GM21367 (cell line): ENCODE measurements at regions not wholly inside any gene's neighbourhood (a gene's known extent, or its start where the extent isn't known, plus 50 kb on each side); places are given as distances from the start of the nearest gene placed in this dataset.
"Not testable (repeated sequence)": the region's sequence is repeated elsewhere in the genome, so short reads cannot be mapped to it uniquely, and the experiment has no call there.

Experiments used
- ATAC-seq: cut with Tn5 transposase; IDR thresholded peaks from one replicate; pipeline ENCODE4 v1.9.1; 2021; ENCODE audit not compliant: unreplicated experiment

GRCh38 chr20:23299673-23300050 lies 50.9 kb upstream of the NXT1 start:
- ATAC-seq = no peak

DNA sequence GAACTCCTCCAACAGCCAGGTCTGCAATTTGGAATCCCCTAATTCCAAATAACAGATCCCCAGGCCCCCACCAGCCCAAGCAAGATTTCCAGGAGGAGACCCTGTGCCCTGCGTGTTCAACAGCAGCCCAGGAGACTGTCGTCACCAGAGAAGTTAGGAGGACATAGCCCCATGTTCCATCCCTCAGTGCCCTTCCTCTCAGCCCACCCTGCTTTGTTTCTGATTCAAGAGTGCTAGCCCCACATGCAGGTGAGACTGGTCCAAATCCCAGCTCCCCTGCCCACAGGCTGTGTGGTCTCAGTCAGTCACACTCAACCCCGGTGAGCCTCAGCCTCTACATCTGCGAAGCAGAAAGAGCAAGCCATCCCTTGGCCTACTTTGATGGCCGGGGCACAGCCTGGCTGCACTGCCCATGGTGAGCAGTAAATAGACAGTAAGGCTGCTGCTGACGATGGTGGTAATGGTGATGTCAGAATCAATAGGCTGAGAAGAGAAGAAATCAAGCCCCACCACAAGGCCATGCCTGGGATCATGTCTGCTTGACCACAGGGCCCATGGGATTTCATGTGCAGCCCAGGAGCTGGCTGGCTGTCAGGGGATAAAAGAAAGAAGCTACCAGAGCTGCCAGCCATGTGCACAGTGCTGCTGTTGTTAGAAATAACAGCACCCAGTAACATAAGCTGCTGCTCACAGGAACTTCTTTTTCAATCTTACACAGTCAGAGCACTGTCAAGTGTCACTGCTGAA lies 51.5 kb upstream of the NXT1 start:
- no peak for ATAC-seq

GRCh38 chr20:23298155-23298554 lies 52.4 kb upstream of the NXT1 start:
- ATAC-seq = no peak

- no peak for ATAC-seq
Observed at GRCh38 chr20:23296841-23297701, 53.5 kb upstream of the NXT1 start.

DNA sequence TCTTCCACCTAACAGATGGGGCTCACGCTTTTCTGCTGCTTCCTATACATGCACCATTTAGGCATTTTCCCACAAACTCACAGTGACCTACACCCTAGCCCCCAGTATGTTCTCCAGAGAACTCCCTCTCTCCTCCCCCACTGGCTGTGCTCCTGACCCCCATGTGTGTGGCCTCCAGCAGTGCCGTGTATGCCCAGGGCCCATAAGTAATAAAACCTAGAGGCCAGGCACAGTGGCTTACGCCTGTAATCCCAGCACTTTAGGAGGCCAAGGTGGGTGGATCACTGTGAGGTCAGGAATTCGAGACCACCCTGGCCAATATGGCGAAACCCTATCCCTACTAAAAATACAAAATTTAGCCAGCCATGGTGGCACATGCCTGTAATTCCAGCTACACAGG lies 54.7 kb upstream of the NXT1 start:
- ATAC-seq = no peak

- ATAC-seq = no peak
Observed at GRCh38 chr20:23294671-23295070, 55.9 kb upstream of the NXT1 start.

DNA sequence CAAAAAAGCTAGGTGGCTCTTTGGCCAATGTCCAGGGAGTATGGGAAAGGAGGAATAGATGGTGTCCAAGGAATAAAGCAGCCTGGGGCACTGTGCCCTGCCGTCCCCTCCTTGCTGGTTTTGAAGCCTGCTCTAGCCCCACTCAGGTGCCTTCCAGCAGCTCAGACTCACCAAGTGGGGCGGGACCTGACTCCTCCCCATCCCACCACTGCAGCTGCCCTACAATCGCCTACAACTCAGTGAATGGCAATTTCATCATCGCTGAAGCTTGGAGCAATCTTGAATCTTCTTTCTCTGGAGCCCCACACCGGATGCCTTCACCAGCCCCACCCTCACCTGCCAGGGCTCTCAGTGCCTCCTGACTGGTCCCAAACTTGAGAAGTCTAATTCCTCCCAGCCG lies 56.4 kb upstream of the NXT1 start:
- no peak for ATAC-seq

GRCh38 chr20:23293689-23294088 lies 56.9 kb upstream of the NXT1 start:
- ATAC-seq = no peak

- ATAC-seq = not testable (repeated sequence)
Observed at GRCh38 chr20:23292311-23292710, 58.3 kb upstream of the NXT1 start.

DNA sequence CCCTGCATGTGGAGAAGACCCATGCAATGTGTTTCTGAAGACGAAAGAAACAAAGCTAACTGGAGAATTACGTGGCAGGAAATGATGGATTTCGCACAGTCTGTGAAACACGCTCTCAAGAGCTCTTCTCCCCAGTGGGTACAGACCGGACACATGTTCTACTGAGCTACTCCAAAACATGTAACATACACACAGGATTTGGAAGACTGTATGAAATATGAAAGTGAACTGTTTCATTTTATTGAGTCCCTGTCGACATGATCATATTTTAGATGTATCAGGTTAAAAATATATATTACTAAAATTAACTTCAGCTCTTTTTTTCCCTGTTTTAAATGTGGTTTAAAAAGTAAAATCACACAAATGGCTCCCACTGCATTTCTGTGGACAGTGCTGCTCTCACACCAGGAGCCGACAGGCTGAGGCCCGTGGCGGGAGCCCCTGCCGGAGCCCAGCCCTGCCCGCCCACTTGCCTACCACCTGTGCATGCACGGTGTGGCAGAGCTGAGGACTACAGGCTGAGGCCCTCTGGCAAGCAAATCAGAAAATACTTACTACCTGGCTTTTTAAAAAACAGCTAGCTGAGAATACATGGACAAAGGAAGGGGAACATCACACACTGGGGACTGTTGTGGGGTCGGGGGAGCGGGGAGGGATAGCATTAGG lies 58.9 kb upstream of the NXT1 start:
- no peak for ATAC-seq

DNA sequence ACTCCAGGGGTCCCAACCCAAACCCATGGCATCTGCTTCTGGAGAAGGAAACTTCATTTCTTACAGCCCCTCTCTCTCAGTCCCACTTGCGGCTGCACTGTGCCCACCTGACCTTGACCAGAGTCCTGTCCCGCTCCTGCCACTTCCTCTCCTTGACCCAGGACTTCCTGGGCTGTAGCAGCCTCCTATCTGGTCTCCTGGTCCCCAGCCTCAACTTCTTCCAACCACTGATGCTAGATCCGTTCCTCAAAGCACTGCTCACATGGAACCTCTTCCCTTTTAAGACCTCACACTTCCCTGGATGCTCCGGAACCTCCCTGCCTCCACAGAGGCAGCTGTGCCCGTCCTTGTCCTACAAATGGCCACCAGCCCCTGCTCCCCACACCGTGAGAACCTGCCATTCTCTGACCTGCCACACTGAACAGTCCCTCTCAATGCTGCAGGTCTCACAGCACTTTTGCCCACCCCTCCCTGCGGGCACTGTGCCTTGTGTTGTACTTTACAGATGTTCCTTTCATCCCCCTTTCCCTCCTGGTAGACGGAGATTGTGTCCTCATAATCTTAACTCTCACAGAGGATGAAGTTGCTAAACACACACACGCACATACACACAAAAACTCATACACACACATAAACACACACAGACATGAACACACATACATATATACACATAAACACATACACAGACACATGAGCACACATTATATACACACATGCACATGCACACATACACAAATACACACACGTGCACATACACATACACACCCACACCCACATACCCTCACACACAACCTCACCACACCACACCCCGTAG lies 59.6 kb upstream of the NXT1 start:
- no peak for ATAC-seq

DNA sequence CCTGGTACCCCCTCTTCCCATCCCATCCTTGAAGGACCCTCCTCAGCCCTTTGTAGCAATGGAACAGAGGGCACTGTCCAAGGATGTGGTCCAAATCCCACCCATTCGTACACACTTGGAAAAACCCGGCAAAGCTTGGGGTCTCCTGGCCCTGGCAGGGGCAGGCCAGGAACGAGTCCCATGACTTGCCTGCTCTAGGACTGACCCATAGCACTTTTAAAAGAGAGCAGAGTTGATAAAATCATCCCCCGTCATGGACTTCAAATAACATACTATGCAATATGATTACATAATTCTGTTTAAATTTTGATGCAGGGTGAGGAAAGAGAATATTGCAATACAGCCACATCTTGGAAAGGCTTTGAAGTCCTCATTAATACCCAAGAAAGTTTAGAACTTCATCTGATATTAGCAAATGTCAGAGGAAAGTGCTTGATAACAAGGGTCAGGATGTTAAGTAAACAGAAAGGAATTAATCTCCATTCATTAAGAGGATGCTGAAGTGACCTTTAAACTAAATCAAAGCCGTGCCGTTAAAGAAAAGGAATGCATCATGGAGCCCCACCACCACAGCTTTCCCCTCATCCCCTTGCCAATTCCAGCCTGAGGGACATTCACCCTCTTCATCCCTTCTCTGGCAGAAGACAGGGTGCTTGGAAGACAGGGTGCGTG lies 60.7 kb upstream of the NXT1 start:
- ATAC-seq = no peak

DNA sequence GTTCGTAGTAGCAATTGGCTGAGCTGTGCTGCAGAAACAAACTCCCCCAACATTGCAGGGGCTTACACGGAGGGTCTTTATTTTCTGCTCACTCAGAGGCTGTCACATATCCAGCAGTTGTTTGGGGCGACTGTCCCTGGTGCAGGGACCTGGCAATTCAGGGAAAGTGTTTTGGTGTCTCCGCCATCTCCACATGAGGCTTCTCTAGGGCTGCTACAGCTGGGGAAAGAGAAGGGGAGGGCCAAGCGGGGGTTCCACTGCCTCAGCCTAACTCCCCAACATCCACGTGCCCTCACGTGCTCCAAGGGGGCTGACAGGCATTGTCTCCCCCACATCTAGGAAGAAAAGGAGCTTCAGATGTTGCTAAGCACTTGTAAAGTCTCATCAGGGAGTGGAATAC lies 61.3 kb upstream of the NXT1 start:
- ATAC-seq = no peak

DNA sequence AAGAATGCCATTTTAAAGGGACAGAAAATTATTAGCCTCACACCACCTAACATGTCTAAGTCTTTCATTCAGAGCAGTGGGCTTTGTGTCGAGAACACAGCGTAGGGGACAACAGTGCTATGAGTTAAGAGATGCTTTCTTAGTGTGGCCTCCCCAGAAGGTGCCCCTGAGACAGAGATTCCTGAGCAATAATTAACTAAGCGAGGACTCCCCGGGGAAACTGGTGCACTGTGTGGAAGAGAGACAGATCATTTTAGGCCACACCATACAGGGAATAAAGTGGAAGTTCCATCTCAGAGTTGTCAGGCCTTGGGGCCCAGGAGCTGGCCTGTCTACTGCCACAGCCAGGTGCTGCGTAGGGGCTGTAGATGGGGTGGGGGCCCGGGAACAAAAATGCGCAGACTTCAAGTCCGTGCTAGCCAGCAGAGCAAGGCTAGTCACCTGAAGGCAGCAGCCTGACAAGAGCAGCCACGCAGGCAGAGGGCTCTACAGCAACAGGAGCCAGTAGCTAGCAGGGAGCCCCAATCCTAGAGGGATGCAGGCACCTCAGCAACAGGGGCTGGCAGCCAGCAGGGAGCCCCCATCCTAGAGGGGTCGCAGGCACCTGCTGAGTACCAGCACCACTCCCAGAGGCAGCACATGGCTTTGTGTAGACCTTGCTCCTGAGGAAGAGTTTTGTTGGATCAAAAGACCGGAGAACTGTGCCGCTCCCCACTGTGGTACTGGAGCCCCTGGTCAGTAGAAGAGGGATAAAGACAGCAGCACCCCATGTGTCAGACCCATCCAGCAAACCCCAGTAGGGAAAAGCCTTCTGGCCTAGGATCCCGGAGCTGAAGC lies 63.0 kb upstream of the NXT1 start:
- ATAC-seq = no peak

GRCh38 chr20:23286346-23286745 lies 64.2 kb upstream of the NXT1 start:
- no peak for ATAC-seq

GRCh38 chr20:23285536-23285935 lies 65.1 kb upstream of the NXT1 start:
- no peak for ATAC-seq

GRCh38 chr20:23284009-23284408 lies 66.6 kb upstream of the NXT1 start:
- ATAC-seq = no peak

GRCh38 chr20:23283096-23283850 lies 67.3 kb upstream of the NXT1 start:
- ATAC-seq = no peak

GRCh38 chr20:23282546-23282945 lies 68.0 kb upstream of the NXT1 start:
- no peak for ATAC-seq
